ENCODE measurements at regions not wholly inside any gene's neighbourhood (a gene's known extent, or its start where the extent isn't known, plus 50 kb on each side); places are given as distances from the start of the nearest gene placed in this dataset.

DNA sequence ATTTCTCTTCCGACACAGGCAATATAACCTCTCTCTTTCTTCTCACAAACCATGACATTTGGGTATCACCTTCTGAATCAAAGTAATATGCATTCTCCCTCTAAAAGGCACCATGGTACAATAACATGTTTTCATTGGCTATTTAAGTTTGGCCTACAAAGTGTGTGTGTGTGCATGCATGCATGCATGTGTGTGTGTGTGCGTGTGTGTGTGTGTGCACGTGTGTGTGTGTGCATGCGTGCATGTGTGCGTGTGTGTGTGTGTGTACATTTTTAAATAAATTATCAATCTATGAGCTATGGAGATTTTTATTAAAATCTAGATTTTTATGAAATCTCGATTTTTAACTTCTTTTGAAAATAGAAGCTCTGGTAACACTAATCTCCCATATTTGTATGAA lies 745.3 kb upstream of the ZEB2 start:
- DNase-seq: no peak

DNA sequence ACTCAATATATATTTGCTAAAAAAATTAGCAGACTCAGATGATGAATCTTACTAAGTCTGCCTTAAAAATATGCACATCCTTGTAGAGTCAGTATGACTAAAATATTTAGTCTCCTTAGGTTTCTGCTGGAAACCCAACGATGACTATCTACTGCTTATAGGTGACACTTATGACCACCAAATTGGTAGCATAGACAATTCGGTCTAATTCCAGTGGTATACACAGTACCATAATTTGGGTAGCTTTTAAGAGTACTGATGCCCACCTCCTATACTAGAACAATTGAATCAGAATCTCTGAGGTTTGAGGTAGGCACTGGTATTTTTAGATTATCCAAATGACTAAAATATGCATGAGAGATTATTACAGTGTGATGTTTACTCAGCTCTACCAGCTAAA lies 740.8 kb upstream of the ZEB2 start:
- DNase-seq: no peak

DNA sequence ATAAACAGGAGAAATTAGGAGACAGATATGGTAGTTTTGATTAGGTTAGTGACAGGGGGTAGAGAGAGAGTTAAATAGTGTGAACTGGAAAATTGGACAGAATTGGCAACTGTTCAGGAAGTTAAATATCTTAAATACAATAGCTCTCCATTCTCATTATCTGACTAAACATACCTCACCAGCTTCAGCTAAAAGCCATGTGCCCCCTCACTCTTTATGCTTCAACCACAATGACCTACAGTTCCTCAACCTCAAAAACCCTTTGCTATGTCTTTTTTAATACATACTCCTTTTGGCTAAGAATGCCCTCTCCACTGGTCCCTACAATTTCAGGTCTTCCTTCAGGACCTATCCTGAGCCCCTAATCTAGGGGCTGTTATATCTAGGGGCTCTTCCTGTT lies 740.2 kb upstream of the ZEB2 start:
- no peak for DNase-seq

DNA sequence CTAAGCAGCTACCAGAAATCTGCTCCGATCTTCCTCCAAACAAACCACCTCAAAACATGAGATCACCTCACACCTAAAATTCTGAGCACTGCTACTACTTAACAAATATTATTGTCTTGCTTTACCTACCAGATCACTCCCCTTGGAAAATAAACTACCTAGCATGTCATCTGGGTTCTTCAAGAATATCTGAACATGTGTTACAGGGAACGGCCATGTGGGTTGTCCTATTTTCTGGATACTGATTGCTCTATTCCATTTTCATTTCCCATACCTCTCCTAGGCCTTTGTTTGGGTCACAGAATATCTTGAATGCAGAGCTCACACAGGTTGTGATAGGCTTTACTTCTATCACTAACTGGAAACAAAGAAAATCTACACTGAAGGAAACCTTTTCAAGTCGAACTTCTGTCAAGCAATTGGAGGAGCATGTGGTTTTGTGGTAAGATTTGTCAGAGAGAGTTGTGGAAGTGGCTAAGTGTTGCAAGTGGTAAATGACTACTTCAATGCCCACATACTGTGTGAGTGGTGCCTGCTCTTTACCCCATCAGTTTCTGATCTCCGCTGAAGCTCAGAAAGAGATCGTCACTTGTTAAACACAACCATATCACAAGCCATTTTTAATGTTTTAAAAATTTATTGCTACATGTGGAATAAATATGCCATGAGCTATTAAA lies 739.1 kb upstream of the ZEB2 start:
- no peak for DNase-seq

DNA sequence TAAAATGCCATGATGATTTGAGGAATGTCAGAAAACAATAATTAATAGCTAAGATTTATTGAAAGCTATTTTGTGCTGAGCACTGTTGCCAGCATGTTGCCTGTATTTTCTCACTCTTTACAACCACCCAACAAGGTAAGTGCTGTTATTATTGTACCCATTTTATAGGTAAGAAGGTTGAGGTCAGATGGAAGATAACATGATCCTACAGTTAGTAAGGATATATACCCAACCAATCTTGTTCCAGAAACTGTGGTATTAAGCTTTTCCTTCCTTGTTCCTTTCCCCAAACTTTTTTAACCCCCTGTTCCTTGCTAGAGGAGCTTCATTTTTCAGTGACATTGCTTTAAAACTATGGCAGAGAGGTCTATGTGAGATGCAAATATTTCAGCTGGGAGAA lies 738.0 kb upstream of the ZEB2 start:
- DNase-seq: no peak

- no peak for DNase-seq
These were observed 736.6 kb upstream of the ZEB2 start for GRCh38 chr2:145256551-145256950.

- DNase-seq: no peak
These were observed 734.4 kb upstream of the ZEB2 start for GRCh38 chr2:145254291-145254690.

GRCh38 chr2:145253492-145253891 lies 733.6 kb upstream of the ZEB2 start:
- no peak for DNase-seq

DNA sequence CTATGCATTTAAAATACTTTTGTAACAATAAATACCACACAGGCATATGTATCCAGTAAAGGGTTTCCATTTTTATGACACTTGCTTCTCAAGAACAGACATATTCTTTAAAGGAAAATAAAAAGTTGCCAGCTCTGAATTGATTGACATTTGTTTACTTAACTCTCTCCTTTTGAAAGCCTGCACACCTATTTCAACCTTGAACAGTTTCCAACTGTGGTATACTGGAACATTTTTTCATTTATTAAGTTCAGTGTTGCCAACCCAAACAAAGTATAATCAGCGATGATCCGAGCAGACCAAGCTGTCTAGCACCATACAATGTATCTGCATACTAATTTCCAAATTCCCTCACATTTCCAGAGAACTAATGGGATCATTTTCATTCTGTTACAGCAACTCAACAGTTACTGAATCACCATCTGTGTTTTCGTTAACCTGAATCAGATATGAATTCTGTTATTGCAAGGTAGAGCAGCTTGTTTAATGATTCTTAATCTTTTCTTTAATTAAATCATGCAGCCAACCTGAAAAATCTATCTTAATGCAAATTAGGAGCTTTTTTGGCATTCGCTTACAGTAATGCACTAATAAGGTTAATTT lies 725.5 kb upstream of the ZEB2 start:
- DNase-seq: no peak

GRCh38 chr2:145235312-145235711 lies 715.4 kb upstream of the ZEB2 start:
- no peak for DNase-seq

DNA sequence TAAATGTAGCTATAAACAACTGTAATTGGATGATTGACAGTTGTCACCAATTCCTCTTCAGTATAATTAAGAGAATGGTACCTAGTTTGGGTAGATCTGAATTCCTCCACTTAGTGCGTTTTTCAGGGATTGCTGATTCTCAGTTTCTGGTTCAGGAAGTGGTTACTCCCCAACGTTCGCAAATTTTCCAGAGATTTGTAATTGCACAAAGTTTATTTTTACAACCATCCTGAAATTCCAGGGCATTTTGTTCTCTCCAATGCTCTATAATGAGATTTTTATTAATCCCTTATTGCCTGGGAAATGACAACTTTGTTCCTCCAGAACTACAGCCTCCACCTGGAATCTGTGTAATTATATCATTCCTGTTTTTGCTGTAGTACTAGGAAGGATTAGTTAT lies 710.6 kb upstream of the ZEB2 start:
- DNase-seq: no peak

DNA sequence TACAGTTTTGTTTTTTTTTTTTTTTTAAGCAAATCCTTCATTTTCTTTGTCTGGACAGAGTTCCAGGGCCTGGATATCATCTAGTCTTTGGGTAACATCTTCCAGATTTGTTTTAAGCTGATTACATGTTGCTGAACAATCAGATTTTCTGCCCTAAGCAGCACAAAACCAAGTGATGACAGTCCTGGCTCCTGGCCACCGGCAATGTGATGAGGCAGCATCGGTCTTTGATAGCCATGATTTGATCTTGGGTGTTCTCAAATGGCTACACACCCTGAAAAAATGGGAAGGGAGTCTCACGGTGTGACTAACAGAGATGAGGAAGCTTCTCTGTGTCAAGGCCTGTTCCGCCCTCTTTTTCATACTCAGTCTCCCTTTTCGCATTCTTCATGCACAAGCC lies 708.6 kb upstream of the ZEB2 start:
- DNase-seq: peak; percentile 33

GRCh38 chr2:145226901-145227300 lies 707.0 kb upstream of the ZEB2 start:
- no peak for DNase-seq

DNA sequence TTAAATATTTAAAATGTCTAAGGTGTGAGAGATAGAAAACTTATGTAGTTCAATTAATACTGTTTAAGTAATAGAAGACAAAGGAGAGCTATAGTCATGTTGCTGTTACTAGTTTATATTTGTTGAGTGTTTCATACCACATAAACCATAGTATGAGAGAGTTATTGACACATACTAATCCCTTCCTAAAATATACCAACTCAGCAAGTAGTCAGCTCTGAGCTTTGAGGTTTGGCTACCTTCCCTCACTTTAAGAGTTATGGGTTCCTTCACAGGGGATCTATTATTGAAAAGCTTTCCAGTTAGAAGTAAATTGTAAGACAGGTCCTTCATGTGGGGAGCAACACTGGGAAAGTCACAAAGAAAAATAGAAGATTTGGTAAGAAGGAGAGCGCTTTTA lies 701.6 kb upstream of the ZEB2 start:
- no peak for DNase-seq

- DNase-seq: no peak
These were observed 701.1 kb upstream of the ZEB2 start for GRCh38 chr2:145221032-145221431.

- DNase-seq: no peak
These were observed 700.6 kb upstream of the ZEB2 start for GRCh38 chr2:145220496-145220895.

DNA sequence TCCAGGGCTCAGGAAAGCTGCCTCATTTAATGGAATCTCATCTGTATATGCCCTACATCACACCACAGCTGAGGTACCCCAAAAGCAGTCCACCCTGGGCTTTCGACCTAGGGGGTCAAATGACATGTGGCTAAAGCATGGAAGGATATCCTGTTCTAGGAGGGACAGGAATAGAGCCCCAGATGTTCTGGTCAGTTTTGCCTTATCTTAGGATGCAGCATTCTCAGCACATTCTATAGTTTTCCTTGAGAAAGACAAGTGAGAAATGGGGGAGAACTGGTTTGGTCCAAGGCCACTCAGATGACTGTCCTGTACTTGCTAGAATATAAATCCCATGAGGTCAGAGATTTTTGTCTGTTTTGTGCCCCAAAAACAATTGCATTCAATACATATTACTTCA lies 688.0 kb upstream of the ZEB2 start:
- no peak for DNase-seq

DNA sequence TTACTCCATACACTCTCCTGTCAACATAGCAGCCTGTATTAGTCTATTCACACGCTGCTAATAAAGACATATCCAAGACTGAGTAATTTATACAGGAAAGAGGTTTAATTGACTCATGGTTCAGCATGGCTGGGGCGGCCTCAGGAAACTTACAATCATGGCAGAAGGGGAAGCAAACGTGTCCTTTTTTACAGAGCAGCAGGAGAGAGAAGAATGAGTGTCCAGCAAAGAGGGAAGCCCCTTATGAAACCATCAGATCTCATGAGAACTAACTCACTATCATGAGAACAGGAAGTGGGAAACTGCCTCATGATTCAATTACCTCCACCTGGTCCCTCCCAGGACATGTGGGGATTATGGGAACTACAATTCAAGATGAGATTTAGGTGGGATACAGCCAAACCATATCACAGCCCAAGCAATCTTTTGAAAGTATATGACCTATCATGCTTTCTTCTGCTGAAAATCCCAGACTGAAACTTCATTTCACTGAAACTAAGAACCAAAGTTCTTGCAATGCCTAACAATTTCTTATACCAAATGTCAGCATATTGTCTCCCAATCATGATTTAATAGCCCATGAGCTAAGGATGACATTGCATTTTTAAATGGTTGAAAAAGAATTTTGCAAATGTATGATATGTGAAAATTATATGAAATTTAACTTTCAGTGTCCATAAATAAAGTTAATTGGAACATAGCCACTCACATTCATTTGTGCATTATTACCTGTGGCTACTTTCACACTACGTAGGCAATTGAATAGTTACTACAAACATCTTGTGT lies 686.8 kb upstream of the ZEB2 start:
- DNase-seq: no peak

- DNase-seq: peak; percentile 23
These were observed 684.0 kb upstream of the ZEB2 start for GRCh38 chr2:145203891-145204290.

- DNase-seq: no peak
These were observed 680.1 kb upstream of the ZEB2 start for GRCh38 chr2:145199827-145200706.

- DNase-seq: no peak
These were observed 679.1 kb upstream of the ZEB2 start for GRCh38 chr2:145199042-145199441.

GRCh38 chr2:145198555-145198954 lies 678.6 kb upstream of the ZEB2 start:
- no peak for DNase-seq

GRCh38 chr2:145197944-145198343 lies 678.0 kb upstream of the ZEB2 start:
- DNase-seq: no peak
